Activated CD4-positive, alpha-beta T cell treated with anti-CD3 and anti-CD28 coated beads for 48 hours (primary cell): ENCODE measurements at regions not wholly inside any gene's neighbourhood (a gene's known extent, or its start where the extent isn't known, plus 50 kb on each side); places are given as distances from the start of the nearest gene placed in this dataset.

Experiments used
- DNase-seq: peaks from one replicate; pipeline ENCODE4 v3.0.0-alpha.2; 2020

- DNase-seq: no peak
Observed at GRCh38 chr10:56928714-56929113, 567.7 kb upstream of the ZWINT start.

DNA sequence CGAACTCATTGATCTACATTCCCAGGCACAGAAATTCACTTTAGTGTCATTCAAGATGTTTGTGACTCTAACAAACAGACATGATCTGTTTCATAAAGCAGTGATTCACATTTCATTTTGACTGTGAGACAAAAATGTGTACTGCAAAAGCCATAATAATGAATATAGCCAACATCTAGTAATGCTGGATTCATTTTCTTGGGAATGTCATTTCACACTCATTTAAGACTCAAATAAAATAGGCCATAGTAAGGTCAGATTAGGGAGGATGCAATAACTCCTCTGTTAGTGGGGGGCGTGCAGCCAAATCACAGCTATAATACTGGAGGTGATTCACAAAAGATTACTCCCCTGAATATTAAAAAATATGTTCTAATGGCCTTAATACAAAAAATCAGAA is 566.6 kb upstream of the ZWINT start:
- DNase-seq: no peak

GRCh38 chr10:56920601-56921261 is 559.7 kb upstream of the ZWINT start:
- DNase-seq: no peak

GRCh38 chr10:56912043-56912442 is 551.0 kb upstream of the ZWINT start:
- DNase-seq: no peak

DNA sequence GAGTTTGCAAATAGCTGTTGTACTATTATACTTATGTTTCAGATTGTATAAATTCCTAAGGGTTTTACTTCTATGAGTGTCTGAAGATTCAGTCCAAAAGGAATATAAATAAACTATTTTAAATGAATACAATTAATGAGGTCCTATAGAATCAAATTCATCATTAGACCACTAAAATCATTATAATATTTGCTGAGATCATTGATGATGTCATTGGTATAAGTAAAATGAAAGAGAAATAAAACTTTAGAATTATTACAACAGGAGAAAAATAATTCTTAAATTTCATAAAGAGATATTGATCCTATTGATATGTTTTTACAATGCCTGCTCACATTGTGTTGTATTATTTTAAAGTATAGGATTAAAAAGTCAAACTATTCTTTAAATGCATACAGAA is 544.0 kb upstream of the ZWINT start:
- no peak for DNase-seq

GRCh38 chr10:56902554-56902953 is 541.5 kb upstream of the ZWINT start:
- DNase-seq: no peak

GRCh38 chr10:56895306-56895705 is 534.2 kb upstream of the ZWINT start:
- no peak for DNase-seq

DNA sequence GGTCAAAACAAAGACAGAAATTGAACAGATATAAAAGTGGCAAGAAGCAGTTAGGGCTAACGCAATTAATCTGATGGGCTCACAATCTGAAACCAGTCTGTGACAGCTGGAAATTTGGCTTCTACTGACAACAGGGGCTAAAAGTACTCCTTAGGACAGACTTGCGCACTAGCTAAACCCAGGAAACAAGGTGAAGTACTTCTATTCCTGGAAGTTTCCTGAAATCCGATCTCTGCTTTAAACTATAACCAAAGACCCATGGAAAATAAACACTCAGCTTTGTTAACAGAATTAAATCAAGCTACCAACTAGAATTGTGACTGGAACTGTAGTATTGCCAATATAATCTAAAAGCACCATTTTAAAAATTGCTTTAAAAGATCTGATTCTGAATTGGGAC is 520.2 kb upstream of the ZWINT start:
- no peak for DNase-seq

- no peak for DNase-seq
Observed at GRCh38 chr10:56880606-56881005, 519.5 kb upstream of the ZWINT start.

DNA sequence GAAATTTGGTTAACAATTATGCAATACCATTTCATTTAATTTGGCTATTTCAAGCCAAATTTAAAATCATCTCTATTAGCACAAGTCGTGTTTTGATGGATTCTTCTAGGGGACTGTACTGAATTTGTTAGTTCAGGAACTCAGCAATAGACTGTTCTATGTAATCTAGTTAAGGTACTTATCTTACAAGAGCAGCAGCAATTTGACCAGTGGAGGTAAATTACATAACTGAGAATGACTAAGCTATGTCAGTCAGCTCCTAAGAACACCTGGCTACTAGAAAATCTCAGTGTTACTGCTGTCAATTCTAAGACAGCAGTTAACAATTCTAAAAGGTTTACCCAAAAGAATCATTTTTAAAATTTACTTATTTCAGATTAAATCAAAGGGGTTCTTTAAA is 513.9 kb upstream of the ZWINT start:
- DNase-seq: no peak

- no peak for DNase-seq
Observed at GRCh38 chr10:56871160-56871668, 510.2 kb upstream of the ZWINT start.

DNA sequence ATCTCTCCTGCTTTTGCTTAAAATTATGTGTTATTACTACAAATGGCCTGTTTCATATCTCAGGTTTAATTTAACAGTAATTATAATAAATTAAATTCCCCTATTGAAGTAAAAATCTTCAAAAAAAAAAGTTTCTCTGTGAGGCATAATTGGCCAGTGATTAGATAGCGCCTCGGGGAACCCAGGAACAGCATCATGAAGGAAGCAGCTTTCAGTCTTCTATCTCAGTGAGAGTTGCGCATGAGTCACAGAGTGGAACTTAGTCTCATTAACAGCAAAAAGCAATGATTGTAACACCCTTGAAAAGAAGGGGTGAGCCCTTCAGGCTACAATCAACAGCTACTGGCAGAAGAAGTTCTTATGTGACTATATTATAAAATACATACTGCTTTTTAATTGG is 506.2 kb upstream of the ZWINT start:
- no peak for DNase-seq

GRCh38 chr10:56856569-56856968 is 495.5 kb upstream of the ZWINT start:
- no peak for DNase-seq

DNA sequence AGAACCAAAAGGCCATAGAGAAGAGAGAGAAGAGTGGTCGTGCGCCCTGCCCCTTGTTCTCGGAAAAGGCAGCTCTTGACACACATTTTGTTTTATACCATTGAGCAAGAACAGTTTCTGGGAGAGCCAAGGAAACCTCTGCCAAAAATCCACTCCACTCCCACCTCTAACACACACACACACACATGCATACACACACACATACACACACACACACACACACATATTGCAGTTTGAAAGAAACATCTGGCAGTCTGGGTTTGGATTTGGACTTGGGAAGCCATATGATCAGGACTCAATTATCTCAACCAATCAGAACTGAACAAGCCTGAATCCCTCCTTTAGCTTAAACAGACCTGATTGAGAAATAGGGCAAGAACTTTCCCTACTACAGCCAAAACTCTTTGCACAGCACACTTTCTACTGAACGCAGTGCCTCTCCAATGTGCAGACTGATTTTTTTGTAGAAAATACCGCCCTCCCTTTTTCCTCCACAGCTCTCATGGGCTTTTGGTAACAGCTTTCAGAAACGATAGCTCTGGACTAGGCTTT is 484.0 kb upstream of the ZWINT start:
- no peak for DNase-seq

- no peak for DNase-seq
Observed at GRCh38 chr10:56836659-56837058, 475.6 kb upstream of the ZWINT start.

GRCh38 chr10:56831681-56832080 is 470.6 kb upstream of the ZWINT start:
- no peak for DNase-seq

DNA sequence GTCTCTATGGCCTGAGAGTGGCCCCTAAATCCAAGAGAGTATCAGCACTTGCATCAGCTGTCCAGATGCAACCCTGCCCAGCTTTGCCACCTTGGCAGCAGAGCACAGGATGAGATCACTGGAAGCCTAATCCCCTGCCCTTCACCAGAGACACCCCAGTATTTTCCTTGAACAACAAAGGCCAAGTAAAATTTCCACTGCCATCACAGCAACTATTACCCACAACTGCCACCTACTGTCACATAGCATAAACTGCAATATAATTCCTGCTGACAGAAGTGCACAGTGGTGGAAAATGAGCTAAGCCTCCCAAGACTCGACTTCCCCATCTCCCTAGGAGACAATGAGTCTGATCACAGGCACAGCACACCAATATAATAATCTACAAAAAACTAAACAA is 462.8 kb upstream of the ZWINT start:
- no peak for DNase-seq

DNA sequence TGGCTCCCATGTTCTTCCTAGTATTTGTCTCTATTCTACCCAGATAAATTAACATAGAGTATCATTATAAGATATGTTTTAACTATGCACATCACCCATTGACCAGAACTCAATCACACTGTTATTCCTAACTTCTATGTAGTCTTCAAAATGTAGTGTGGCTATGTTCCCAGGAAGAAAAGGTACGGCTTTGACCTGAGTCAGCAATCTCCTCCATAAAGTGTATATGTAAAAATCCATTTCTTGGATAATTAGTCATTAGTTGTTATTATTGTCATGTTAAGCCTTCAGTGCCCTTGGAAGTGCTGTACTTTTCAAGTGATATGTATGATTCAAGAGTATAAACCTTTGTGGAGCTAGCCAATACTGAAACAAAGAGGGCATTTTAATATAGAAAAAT is 444.0 kb upstream of the ZWINT start:
- DNase-seq: no peak

- no peak for DNase-seq
Observed at GRCh38 chr10:56785292-56785691, 424.2 kb upstream of the ZWINT start.

GRCh38 chr10:56782503-56782902 is 421.4 kb upstream of the ZWINT start:
- no peak for DNase-seq

GRCh38 chr10:56771343-56771742 is 410.3 kb upstream of the ZWINT start:
- no peak for DNase-seq

DNA sequence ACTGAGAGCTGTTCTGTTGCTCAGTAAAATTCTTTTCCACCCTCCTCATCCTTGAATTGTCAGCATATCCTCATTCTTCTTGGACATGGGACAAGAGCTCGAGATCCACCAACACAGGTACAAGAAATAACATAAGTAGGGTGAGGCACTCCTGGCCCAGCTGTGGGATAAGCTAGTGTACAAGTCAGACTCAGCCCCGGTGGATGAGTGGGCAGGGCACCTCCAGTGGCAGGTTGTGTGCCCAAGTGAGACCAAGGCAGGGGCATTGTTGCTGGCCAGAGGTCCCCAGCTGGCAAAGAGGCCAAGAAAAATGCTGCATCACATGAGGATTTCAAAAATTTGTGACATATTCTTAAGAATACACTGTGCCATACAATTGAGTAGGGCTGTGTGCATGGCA is 402.0 kb upstream of the ZWINT start:
- no peak for DNase-seq

DNA sequence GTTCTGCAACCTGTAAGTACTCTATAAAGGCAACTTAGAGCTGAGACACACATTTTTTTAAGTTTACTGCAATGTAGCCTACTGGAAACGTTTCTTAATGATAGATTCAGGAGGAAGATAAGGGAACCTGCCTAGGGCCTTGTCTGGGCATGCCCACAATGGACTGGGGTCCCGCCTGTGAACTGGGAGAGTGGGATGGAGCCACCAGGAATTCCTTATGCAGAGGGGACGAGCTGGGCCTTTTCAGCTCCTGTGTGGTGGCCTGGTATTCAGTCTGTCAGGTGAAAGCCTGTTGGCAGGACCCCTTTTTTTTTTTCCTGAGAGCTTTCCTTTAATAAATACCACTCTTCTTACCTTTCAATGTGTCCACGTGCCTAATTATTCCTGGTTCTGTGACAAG is 384.4 kb upstream of the ZWINT start:
- DNase-seq: no peak

DNA sequence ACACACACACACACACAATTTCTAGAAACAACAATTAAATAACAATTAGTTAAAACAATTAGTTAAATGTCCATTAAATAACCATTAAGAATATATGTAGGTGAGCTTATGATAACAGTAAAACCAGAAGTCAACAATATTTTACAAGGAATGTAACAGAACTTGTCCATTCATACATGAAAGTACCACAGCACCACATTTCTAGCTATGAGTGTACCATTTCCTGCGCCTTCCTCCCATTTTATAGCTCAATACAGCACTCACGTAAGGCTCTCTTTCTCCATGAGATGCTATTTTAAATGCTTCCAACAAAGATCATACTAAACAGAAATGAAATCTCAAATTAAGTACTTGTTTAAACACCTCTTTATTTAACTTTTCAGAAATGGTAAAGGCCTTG is 367.3 kb upstream of the ZWINT start:
- no peak for DNase-seq

DNA sequence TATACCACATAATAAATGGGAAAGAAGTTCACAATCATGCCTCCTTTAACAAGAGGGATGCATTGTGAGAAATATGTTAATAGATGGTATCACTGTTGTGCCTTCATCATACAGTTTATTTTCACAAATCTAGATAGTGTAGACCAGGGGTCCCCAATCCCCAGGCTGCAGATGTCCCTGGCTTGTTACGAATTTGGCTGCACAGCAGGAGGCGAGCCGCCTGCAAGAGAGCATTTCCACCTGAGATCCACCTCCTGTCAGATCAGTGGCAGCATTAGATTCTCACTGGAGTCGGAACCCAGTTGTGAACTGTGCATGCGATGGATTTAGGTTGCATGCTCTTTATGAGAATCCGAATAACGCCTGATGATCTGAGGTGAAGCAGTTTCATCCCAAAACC is 361.9 kb upstream of the ZWINT start:
- no peak for DNase-seq
